Tibial nerve (tissue), 4 donors: ENCODE measurements at regions not wholly inside any gene's neighbourhood (a gene's known extent, or its start where the extent isn't known, plus 50 kb on each side); places are given as distances from the start of the nearest gene placed in this dataset.

ENCODE experiments used
- EP300 ChIP-seq, 2 donors: sonication (generic); formaldehyde crosslinking; IDR thresholded peaks; one replicate each; pipeline ENCODE4 v1.6.1; 2017; ENCODE audit warnings: antibody characterized with exemption in 2 of 2, mild to moderate bottlenecking in 1 of 2
- POLR2A ChIP-seq, 2 donors: fragments of 450-650 bp; IDR thresholded peaks; one replicate each; pipeline ENCODE4 v1.6.1; 2017; ENCODE audit warnings: antibody characterized with exemption in 2 of 2, mild to moderate bottlenecking in 2 of 2, moderate library complexity in 2 of 2
- TF ChIP-seq, protein P1 (sequence below), 5 experiments: fragments of 200-600 bp in 3 of 5; fragments of 450-650 bp in 2 of 5; sonication (generic) in 3 of 5; IDR thresholded peaks; one replicate each; pipeline ENCODE4 v1.5.1; 2016 to 2019; ENCODE audit warnings: antibody characterized with exemption in 5 of 5, mild to moderate bottlenecking in 3 of 5, moderate library complexity in 2 of 5

DNA sequence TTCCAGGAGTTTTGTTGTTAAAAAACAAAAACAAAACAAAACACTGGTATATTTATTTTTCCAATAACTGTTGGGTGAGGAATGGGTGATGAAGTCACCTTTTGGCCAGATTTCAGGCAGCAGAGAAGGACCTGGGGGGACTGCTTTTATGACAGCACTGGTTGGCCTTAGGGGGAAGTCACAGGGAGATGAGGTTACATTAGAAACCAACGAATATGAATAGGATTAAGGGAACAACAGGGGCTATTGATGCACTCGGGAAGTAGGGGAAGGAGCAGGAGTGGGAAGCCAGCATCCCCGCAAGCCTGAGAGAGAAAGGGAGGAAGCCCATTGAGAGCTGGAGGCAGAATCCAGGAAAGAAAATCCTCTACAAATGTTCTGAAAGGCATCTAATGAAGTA lies 958.4 kb downstream of the TYW1 start:
- TF ChIP-seq, protein P1, sequence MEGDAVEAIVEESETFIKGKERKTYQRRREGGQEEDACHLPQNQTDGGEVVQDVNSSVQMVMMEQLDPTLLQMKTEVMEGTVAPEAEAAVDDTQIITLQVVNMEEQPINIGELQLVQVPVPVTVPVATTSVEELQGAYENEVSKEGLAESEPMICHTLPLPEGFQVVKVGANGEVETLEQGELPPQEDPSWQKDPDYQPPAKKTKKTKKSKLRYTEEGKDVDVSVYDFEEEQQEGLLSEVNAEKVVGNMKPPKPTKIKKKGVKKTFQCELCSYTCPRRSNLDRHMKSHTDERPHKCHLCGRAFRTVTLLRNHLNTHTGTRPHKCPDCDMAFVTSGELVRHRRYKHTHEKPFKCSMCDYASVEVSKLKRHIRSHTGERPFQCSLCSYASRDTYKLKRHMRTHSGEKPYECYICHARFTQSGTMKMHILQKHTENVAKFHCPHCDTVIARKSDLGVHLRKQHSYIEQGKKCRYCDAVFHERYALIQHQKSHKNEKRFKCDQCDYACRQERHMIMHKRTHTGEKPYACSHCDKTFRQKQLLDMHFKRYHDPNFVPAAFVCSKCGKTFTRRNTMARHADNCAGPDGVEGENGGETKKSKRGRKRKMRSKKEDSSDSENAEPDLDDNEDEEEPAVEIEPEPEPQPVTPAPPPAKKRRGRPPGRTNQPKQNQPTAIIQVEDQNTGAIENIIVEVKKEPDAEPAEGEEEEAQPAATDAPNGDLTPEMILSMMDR (IDR thresholded peaks at IDR 0.05): no peak
- TF ChIP-seq POLR2A (IDR thresholded peaks at IDR 0.05) (no peak), EP300 (IDR thresholded peaks at IDR 0.05) (no peak)
